ENCODE measurements at regions not wholly inside any gene's neighbourhood (a gene's known extent, or its start where the extent isn't known, plus 50 kb on each side); places are given as distances from the start of the nearest gene placed in this dataset.

GRCh38 chr6:6724539-6725467 lies 136.3 kb downstream of the LY86 start:
- peak overlapping the region; percentile 29 for H3K4me3 Mint-ChIP-seq
- DNase-seq, result peak; percentile 92
- Histone ChIP-seq H3K4me3 (ENCODE audit: low read length) (no peak overlapping the region), H3K4me1 (ENCODE audit: control insufficient read depth, insufficient read depth, low read length) (peaks cover 21% of the 10 kb centered on the region), H3K9ac (ENCODE audit: extremely low read depth, low read length, poor library complexity, severe bottlenecking) (no peak overlapping the region), H3K27me3 (ENCODE audit: control insufficient read depth, insufficient read depth, low read length, poor library complexity, severe bottlenecking) (no peaks in the 10 kb centered on the region), H3K27ac (ENCODE audit: low read depth, low read length) (no peak overlapping the region), H3K36me3 (ENCODE audit: control insufficient read depth, insufficient read depth, low read length) (no peaks in the 10 kb centered on the region), H3K9me3 (ENCODE audit: control insufficient read depth, low read length) (no peaks in the 10 kb centered on the region)
- peak; percentile 82 for TF ChIP-seq CTCF (conservative IDR thresholded peaks at IDR 0.05)
- WGBS, 2 experiments (ENCODE audit: insufficient coverage in 1 of 2, insufficient read length in 1 of 2), result 26 to 27% methylated on average over 29 to 40 of the region's 40 CpGs
- H3K27ac Mint-ChIP-seq, result no peak overlapping the region
- H3K36me3 Mint-ChIP-seq (ENCODE audit: low read depth), result no peaks in the 10 kb centered on the region
- H3K9me3 Mint-ChIP-seq, result no peaks in the 10 kb centered on the region
- peaks cover 25% of the 10 kb centered on the region for H3K27me3 Mint-ChIP-seq (ENCODE audit: insufficient read depth)
- H3K4me1 Mint-ChIP-seq, result peaks cover 39% of the 10 kb centered on the region

GRCh38 chr6:6725468-6726209 lies 137.1 kb downstream of the LY86 start:
- no peaks in the 10 kb centered on the region for H3K36me3 ChIP-seq (ENCODE audit: control insufficient read depth, insufficient read depth, low read length)
- H3K4me3 ChIP-seq (ENCODE audit: low read length), result no peak overlapping the region
- peaks cover 21% of the 10 kb centered on the region for H3K4me1 ChIP-seq (ENCODE audit: control insufficient read depth, insufficient read depth, low read length)
- Mint-ChIP-seq H3K4me3 (peak overlapping the region; percentile 29), H3K27ac (no peak overlapping the region), H3K9me3 (no peaks in the 10 kb centered on the region), H3K36me3 (ENCODE audit: low read depth) (no peaks in the 10 kb centered on the region), H3K27me3 (ENCODE audit: insufficient read depth) (peaks cover 25% of the 10 kb centered on the region), H3K4me1 (peaks cover 39% of the 10 kb centered on the region)
- no peak overlapping the region for H3K9ac ChIP-seq (ENCODE audit: extremely low read depth, low read length, poor library complexity, severe bottlenecking)
- no peak for DNase-seq
- H3K27ac ChIP-seq (ENCODE audit: low read depth, low read length), result no peak overlapping the region
- no peaks in the 10 kb centered on the region for H3K27me3 ChIP-seq (ENCODE audit: control insufficient read depth, insufficient read depth, low read length, poor library complexity, severe bottlenecking)
- WGBS, 2 experiments (ENCODE audit: insufficient coverage in 1 of 2, insufficient read length in 1 of 2), result 81 to 91% methylated on average over 6 to 15 of the region's 15 CpGs
- no peaks in the 10 kb centered on the region for H3K9me3 ChIP-seq (ENCODE audit: control insufficient read depth, low read length)
- no peak for TF ChIP-seq CTCF (conservative IDR thresholded peaks at IDR 0.05)

- peaks cover 31% of the 10 kb centered on the region for H3K4me1 Mint-ChIP-seq
- H3K27me3 Mint-ChIP-seq (ENCODE audit: insufficient read depth), result peaks cover 18% of the 10 kb centered on the region
- Histone ChIP-seq H3K4me3 (ENCODE audit: low read length) (no peak overlapping the region), H3K36me3 (ENCODE audit: control insufficient read depth, insufficient read depth, low read length) (no peaks in the 10 kb centered on the region), H3K9me3 (ENCODE audit: control insufficient read depth, low read length) (no peaks in the 10 kb centered on the region), H3K9ac (ENCODE audit: extremely low read depth, low read length, poor library complexity, severe bottlenecking) (no peak overlapping the region), H3K27ac (ENCODE audit: low read depth, low read length) (no peak overlapping the region), H3K27me3 (ENCODE audit: control insufficient read depth, insufficient read depth, low read length, poor library complexity, severe bottlenecking) (no peaks in the 10 kb centered on the region), H3K4me1 (ENCODE audit: control insufficient read depth, insufficient read depth, low read length) (peaks cover 21% of the 10 kb centered on the region)
- no peak overlapping the region for H3K27ac Mint-ChIP-seq
- TF ChIP-seq CTCF (conservative IDR thresholded peaks at IDR 0.05), result peak; percentile 54
- 61 to 69% methylated on average over 5 to 9 of the region's 9 CpGs for WGBS, 2 experiments (ENCODE audit: insufficient coverage in 1 of 2, insufficient read length in 1 of 2)
- no peak for DNase-seq
- H3K36me3 Mint-ChIP-seq (ENCODE audit: low read depth), result no peaks in the 10 kb centered on the region
- H3K9me3 Mint-ChIP-seq, result no peaks in the 10 kb centered on the region
- no peak overlapping the region for H3K4me3 Mint-ChIP-seq
Measured at GRCh38 chr6:6728169-6728941, 139.8 kb downstream of the LY86 start.
